HG03354 (cell line): ENCODE measurements at regions not wholly inside any gene's neighbourhood (a gene's known extent, or its start where the extent isn't known, plus 50 kb on each side); places are given as distances from the start of the nearest gene placed in this dataset.
A peak's percentile ranks its signal among the peaks of the same experiment; 100 is the strongest.

Experiments
- ATAC-seq: cut with Tn5 transposase; IDR thresholded peaks from one replicate; pipeline ENCODE4 v1.9.1; 2021; ENCODE audit warnings: mild to moderate bottlenecking; ENCODE audit not compliant: unreplicated experiment, poor library complexity, severe bottlenecking

GRCh38 chr7:118531566-118531965, 307.1 kb downstream of the ANKRD7 start:
- no peak for ATAC-seq

DNA sequence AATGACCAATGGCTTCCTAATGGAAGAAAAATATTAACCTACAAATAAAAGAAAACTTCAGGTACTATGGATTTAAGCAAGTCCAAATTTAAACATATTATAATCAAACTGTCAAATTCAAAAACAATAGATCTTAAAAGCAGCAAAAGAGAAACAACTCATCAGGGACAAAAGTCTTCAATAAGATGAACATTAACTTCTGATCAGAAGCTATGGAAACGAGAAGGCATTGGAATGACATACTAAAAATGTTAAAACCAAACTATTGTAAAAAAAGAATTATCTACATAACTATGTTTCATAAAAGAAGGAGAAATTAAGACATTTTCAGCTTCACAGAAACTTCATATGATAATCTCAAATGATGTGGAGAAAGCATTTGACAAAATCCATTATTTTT, 334.7 kb downstream of the ANKRD7 start:
- no peak for ATAC-seq

DNA sequence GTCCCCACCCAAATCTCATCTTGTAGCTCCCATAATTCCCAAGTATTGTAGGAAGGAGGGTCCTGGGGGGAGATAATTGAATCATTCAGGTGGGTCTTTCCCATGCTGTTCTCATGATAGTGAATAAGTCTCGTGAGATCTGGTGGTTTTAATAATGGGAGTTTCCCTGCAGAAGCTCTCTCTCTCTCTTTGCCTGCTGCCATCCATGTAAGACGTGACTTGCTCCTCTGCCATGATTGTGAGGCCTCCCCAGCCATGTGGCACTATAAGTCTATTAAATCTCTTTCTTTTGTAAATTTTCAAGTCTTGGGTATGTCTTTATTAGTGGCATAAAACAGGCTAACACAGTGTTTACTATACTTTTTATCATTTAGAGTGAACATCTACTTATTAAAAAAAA, 338.8 kb downstream of the ANKRD7 start:
- ATAC-seq: no peak

- no peak for ATAC-seq
Observed at GRCh38 chr7:118572604-118573003, 348.1 kb downstream of the ANKRD7 start.

GRCh38 chr7:118573085-118573484, 348.6 kb downstream of the ANKRD7 start:
- no peak for ATAC-seq

DNA sequence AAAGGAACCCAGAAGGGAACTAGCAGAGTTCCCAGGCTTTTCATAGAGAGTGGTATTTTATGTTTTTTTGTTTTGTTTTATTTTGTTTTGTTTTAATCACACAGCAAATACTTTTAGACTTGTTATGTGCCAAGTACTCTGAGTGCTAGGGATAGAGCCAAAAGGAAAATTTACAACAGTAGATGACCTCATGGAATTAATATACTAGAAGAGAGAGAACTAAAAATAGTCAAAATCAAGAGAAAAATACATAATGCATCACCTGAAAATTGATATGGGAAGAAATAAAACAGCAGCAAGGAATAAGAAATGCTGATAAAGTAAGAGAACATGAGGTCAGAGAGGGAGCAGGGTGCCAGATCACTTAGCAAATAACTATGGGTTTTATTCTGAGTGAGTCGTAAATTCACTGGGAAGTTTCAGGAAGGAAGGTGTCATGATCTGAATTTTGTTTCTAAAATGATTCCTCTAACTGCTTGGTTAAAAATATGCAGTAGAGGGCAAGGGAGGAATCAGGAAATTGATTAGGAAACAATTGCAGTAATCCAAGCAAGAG, 351.0 kb downstream of the ANKRD7 start:
- no peak for ATAC-seq

GRCh38 chr7:118580743-118581382, 356.4 kb downstream of the ANKRD7 start:
- no peak for ATAC-seq

DNA sequence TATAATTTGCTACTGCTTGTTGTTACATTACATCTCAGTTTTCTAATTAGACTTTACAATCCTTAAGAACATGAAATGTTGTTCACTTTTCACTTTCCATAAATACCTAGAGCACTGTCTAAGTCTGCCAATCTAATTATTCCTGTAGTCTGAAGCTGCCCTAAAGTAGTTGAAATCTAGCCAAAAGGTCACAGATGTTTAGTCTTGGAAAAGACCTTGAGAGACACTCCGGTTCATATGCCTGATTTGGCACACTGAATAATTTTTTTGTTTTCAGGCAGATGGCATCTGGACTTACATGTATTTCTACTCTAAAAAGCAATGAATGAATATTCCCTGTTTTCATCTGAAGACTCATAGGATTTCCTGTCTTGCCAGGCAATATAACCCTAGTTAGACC, 359.1 kb downstream of the ANKRD7 start:
- no peak for ATAC-seq

DNA sequence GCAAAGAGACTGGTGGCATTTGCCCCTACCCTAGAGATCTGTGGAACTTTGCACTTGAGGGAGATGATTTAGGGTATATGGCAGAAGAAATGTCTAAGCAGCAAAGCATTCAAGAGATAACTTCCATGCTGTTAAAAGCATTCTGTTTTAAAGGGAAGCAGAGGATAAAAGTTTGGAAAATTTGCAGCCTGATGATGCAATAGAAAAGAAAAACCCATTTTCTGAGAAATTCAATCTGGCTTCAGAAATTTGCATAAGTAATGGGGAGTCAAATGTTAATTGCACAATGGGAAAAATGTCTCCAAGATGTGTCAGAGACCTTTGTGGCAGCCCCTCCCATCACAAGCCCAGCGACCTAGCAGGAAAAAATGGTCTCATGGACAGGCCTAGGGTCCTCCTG, 361.7 kb downstream of the ANKRD7 start:
- no peak for ATAC-seq

GRCh38 chr7:118590107-118590506, 365.6 kb downstream of the ANKRD7 start:
- ATAC-seq: peak; percentile 94

GRCh38 chr7:118602090-118602489, 377.6 kb downstream of the ANKRD7 start:
- ATAC-seq: no peak

GRCh38 chr7:118606602-118607001, 382.1 kb downstream of the ANKRD7 start:
- no peak for ATAC-seq

GRCh38 chr7:118609207-118609606, 384.7 kb downstream of the ANKRD7 start:
- ATAC-seq: no peak

DNA sequence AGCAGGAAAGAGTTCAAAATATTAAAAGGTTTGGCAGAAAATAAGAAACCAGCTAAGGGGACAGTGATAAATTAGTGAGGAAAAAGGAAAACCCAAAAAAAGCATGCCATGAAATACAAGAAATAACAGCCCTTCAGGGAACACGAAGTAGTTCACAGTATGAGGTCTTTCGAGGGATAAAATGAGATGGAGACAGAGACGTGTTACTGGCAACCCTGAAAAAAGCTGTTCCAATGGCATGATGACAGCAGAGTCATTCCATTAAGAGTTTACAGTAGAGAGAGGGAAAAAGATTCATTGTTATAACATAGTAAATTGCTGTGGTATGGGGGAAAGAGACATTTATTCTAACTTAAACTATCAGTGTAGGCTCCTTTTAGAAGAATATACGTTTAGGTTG, 391.2 kb downstream of the ANKRD7 start:
- ATAC-seq: no peak

GRCh38 chr7:118621810-118622360, 397.4 kb downstream of the ANKRD7 start:
- ATAC-seq: no peak

DNA sequence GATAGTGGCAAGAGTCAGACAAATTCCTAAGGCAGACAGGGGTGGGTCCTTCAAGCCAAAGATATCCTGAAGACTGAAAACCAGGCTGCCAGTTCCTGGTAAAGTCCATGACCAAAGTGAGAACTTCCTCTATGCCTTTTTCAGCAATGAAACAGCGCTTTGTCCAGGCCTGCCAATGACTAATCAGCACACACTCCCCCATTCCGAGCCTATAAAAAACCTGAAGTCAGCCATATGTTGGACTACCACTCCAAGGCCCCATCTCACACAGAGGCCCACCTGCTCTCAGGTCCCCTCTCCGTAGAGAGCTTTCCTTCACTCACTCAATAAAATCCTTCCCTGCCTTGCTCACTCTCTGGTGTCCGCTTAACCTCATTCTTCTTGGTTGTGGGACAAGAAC, 402.2 kb downstream of the ANKRD7 start:
- no peak for ATAC-seq

DNA sequence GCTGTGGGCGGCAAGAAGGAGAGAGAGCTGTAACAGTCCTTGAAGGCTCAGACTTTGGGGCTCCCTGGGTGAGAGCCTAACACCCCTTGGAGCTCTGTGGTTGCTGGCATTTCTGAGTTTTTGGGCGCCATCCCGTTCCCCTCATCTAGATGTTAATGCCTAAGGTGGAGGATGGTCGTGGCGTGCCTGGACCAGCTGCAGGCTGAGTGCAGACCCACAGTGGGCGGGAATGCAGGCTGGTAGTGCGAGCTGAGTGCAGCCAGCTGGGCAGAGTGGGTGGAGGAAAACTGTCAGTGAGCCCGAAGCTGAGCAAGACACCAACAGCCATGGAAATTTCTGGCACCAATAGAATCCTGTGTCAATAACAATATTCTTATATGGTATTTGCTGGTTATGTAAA, 403.0 kb downstream of the ANKRD7 start:
- no peak for ATAC-seq

DNA sequence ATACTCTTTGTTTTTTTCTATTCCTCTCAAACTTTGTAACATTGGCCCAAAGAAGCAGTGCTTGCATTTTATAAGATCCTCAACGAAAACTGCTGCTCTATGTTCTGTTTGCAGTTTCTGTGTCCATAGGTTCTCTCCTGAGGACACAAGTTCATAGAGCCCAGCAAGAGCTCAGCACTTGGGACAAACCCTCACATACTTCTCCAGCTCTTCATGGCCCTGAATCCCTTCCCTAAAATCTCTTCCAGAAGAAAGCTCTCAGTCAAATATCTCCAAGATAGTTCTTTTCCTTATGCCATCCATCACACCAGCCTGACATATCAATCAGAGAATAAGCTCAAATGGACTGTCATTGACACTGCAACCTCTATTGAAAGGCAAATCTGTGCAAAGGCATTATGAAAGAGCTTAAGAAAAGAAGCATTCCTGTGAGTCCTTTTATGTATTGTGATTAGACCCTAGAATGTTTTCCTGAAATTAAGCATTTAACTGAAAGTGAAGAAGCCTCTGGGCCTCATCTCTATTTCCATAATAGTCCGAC, 405.5 kb downstream of the ANKRD7 start:
- ATAC-seq: no peak

GRCh38 chr7:118642396-118642795, 417.9 kb downstream of the ANKRD7 start:
- no peak for ATAC-seq

- ATAC-seq: no peak
Observed at GRCh38 chr7:118644346-118644745, 419.8 kb downstream of the ANKRD7 start.

- ATAC-seq: no peak
Observed at GRCh38 chr7:118648002-118648401, 423.5 kb downstream of the ANKRD7 start.
